H9 (cell line): ENCODE measurements at regions not wholly inside any gene's neighbourhood (a gene's known extent, or its start where the extent isn't known, plus 50 kb on each side); places are given as distances from the start of the nearest gene placed in this dataset.
A peak's percentile ranks its signal among the peaks of the same experiment; 100 is the strongest.
"Not testable (repeated sequence)": the region's sequence is repeated elsewhere in the genome, so short reads cannot be mapped to it uniquely, and the experiment has no call there.

Experiments used
- DNase-seq: peaks from one replicate; pipeline ENCODE4 v3.0.0-alpha.2; 2017
- H2AFZ ChIP-seq: one replicate; pipeline ENCODE4 v1.6.1; 2013; ENCODE audit warnings: mild to moderate bottlenecking, low read length, control low read depth, moderate library complexity
- H2AK5ac ChIP-seq: 2 replicates; pipeline ENCODE4 v1.6.1; 2013; ENCODE audit warnings: low read length, control low read depth, mixed read lengths; ENCODE audit not compliant: insufficient read length
- H2BK120ac ChIP-seq: one replicate; pipeline ENCODE4 v1.6.1; 2013; ENCODE audit warnings: low read depth, mild to moderate bottlenecking, low read length, control low read depth, inconsistent platforms; ENCODE audit not compliant: poor library complexity, severe bottlenecking
- H2BK12ac ChIP-seq: 2 replicates; pipeline ENCODE4 v1.6.1; 2013; ENCODE audit warnings: low read length, control low read depth, mixed read lengths, low read depth; ENCODE audit not compliant: insufficient read length
- H2BK15ac ChIP-seq: 2 replicates; pipeline ENCODE4 v1.6.1; 2013; ENCODE audit warnings: low read depth, low read length, control low read depth
- H2BK20ac ChIP-seq: one replicate; pipeline ENCODE4 v1.6.1; 2013; ENCODE audit warnings: low read depth, mild to moderate bottlenecking, low read length, control low read depth, inconsistent platforms; ENCODE audit not compliant: poor library complexity, severe bottlenecking
- H2BK5ac ChIP-seq: 2 replicates; pipeline ENCODE4 v1.6.1; 2013; ENCODE audit warnings: low read length, control low read depth, mixed read lengths; ENCODE audit not compliant: insufficient read length
- H3K14ac ChIP-seq: 2 replicates; pipeline ENCODE4 v1.6.1; 2013; ENCODE audit warnings: low read length, control low read depth; ENCODE audit not compliant: insufficient read depth
- H3K18ac ChIP-seq: 2 replicates; pipeline ENCODE4 v1.6.1; 2013; ENCODE audit warnings: low read depth, mild to moderate bottlenecking, mixed read lengths, low read length, control low read depth; ENCODE audit not compliant: insufficient read length
- H3K23ac ChIP-seq: 2 replicates; pipeline ENCODE4 v1.6.1; 2013; ENCODE audit warnings: low read length, control low read depth, mixed read lengths, low read depth; ENCODE audit not compliant: insufficient read length
- H3K23me2 ChIP-seq: 2 replicates; pipeline ENCODE4 v1.6.1; 2013; ENCODE audit warnings: low read depth, mild to moderate bottlenecking, mixed read lengths, low read length, control low read depth; ENCODE audit not compliant: insufficient read length, poor library complexity, severe bottlenecking
- H3K27ac ChIP-seq: 2 replicates; pipeline ENCODE4 v1.5.1; 2013; ENCODE audit warnings: low read length, control low read depth, mixed read lengths, low read depth; ENCODE audit not compliant: insufficient read length
- H3K27me3 ChIP-seq: 2 replicates; pipeline ENCODE4 v1.6.1; 2013; ENCODE audit warnings: low read length, control low read depth, inconsistent platforms; ENCODE audit not compliant: insufficient read depth
- H3K4ac ChIP-seq: 2 replicates; pipeline ENCODE4 v1.6.1; 2013; ENCODE audit warnings: low read depth, mild to moderate bottlenecking, control low read depth, inconsistent platforms, low read length, moderate library complexity
- H3K4me1 ChIP-seq: 2 replicates; pipeline ENCODE4 v1.6.1; 2013; ENCODE audit warnings: low read length, control low read depth, inconsistent platforms; ENCODE audit not compliant: insufficient read depth
- H3K4me2 ChIP-seq: 2 replicates; pipeline ENCODE4 v1.6.1; 2013; ENCODE audit warnings: low read length, control low read depth, mixed read lengths; ENCODE audit not compliant: insufficient read length, insufficient read depth
- H3K56ac ChIP-seq: 2 replicates; pipeline ENCODE4 v1.6.1; 2013; ENCODE audit warnings: low read depth, mild to moderate bottlenecking, mixed read lengths, low read length, control low read depth; ENCODE audit not compliant: insufficient read length
- H3K79me1 ChIP-seq: 2 replicates; pipeline ENCODE4 v1.6.1; 2013; ENCODE audit warnings: low read depth, mild to moderate bottlenecking, moderate library complexity, low read length, control low read depth, inconsistent platforms; ENCODE audit not compliant: insufficient read depth, poor library complexity, severe bottlenecking
- H3K79me2 ChIP-seq: 2 replicates; pipeline ENCODE4 v1.6.1; 2013; ENCODE audit warnings: low read length, control low read depth, inconsistent platforms; ENCODE audit not compliant: insufficient read depth
- H3K9ac ChIP-seq: 2 replicates; pipeline ENCODE4 v1.6.1; 2013; ENCODE audit warnings: low read length, control low read depth, mixed read lengths; ENCODE audit not compliant: insufficient read length; ENCODE audit errors: extremely low read depth
- H3K9me3 ChIP-seq: one replicate; pipeline ENCODE4 v1.6.1; 2013; ENCODE audit warnings: low read depth, low read length, inconsistent platforms; ENCODE audit not compliant: control insufficient read depth
- H3T11ph ChIP-seq: one replicate; pipeline ENCODE4 v1.6.1; 2013; ENCODE audit warnings: mild to moderate bottlenecking, low read length, control low read depth, inconsistent platforms
- H4K20me1 ChIP-seq: one replicate; pipeline ENCODE4 v1.6.1; 2013; ENCODE audit not compliant: control insufficient read depth, insufficient read length, insufficient read depth
- H4K5ac ChIP-seq: 2 replicates; pipeline ENCODE4 v1.6.1; 2013; ENCODE audit warnings: low read depth, mild to moderate bottlenecking, mixed read lengths, low read length, control low read depth; ENCODE audit not compliant: insufficient read length
- H4K8ac ChIP-seq: replicated peaks from 2 replicates; pipeline ENCODE4 v1.6.1; 2013; ENCODE audit warnings: low read length, control low read depth, mixed read lengths, low read depth; ENCODE audit not compliant: insufficient read length
- H4K91ac ChIP-seq: 2 replicates; pipeline ENCODE4 v1.6.1; 2013; ENCODE audit warnings: low read depth, mild to moderate bottlenecking, moderate library complexity, mixed read lengths, low read length, control low read depth; ENCODE audit not compliant: insufficient read length
- H3K27ac Mint-ChIP-seq, 3 experiments: 2 replicates in 2 of 3; 3 replicates in 1 of 3; pipeline ENCODE4 v1.8.0; 2020 to 2021; ENCODE audit warnings: mixed read lengths in 3 of 3, mild to moderate bottlenecking in 1 of 3, moderate library complexity in 1 of 3
- H3K27me3 Mint-ChIP-seq: 2 replicates; pipeline ENCODE4 v1.8.0; 2021; ENCODE audit warnings: low read depth, mild to moderate bottlenecking, moderate library complexity, mixed read lengths
- H3K36me3 Mint-ChIP-seq, 3 experiments: 2 replicates in 2 of 3; 3 replicates in 1 of 3; pipeline ENCODE4 v1.8.0; 2020 to 2021; ENCODE audit warnings: low read depth in 3 of 3, mixed read lengths in 3 of 3; ENCODE audit not compliant: insufficient read depth in 1 of 3
- H3K4me1 Mint-ChIP-seq, 2 experiments: 2 replicates each; pipeline ENCODE4 v1.8.0; 2020; ENCODE audit warnings: mixed read lengths in 2 of 2
- H3K4me3 Mint-ChIP-seq, 2 experiments: 2 replicates in 1 of 2; 3 replicates in 1 of 2; pipeline ENCODE4 v1.8.0; 2020 to 2021; ENCODE audit warnings: mild to moderate bottlenecking in 2 of 2, mixed read lengths in 2 of 2, moderate library complexity in 1 of 2
- H3K9me3 Mint-ChIP-seq, 2 experiments: 2 replicates in 1 of 2; 3 replicates in 1 of 2; pipeline ENCODE4 v1.8.0; 2020; ENCODE audit warnings: mild to moderate bottlenecking in 2 of 2, mixed read lengths in 2 of 2, moderate library complexity in 1 of 2
- WGBS: extraction: QIAGEN DNeasy Blood & Tissue Kit; methylation state at CpG from one replicate; pipeline ENCODE4 v1.1.7; 2013; ENCODE audit warnings: missing lambda C conversion rate, low lambda C conversion rate, mixed read lengths; ENCODE audit not compliant: insufficient read length; ENCODE audit errors: extremely low coverage; 5-methylcytosine and 5-hydroxymethylcytosine counted together

DNA sequence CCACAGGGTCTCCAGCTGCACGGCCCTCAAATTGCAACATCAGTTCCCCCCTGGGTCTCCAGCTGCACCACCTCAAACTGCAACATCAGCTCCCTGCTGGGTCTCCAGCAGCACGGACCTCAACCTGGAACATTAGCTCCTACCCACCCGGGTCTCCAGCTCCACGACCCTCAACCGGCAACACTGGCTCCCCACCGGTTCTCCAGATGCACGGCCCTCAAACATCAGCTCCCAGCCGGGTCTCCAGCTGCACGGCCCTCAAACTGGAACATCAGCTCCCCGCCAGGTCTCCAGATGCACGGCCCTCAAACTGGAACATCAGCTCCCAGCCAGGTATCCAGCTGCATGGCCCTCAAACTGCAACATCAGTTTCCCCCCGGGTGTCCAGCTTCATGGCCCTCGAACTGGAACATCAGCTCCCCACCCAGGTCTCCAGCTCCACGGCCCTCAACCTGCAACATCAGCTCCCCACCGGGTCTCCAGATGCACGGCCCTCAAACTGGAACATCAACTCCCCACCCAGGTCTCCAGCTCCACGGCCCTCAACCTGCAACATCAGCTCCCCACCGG lies 94.6 kb upstream of the LPCAT1 start:
- Mint-ChIP-seq H3K9me3 (peaks cover 32 to 34% of the 10 kb centered on the region in 2 experiments), H3K36me3 (peaks cover 50 to 69% (median 68%) of the 10 kb centered on the region in 3 experiments)
- not testable (repeated sequence) for H2BK5ac ChIP-seq, H3K14ac ChIP-seq, H2BK20ac ChIP-seq, H2BK12ac ChIP-seq, H4K91ac ChIP-seq, H4K5ac ChIP-seq, H2BK15ac ChIP-seq, H3K4me1 ChIP-seq, H2AK5ac ChIP-seq, H3K9me3 ChIP-seq, H3K79me1 ChIP-seq, H3K23me2 ChIP-seq, H3K4me2 ChIP-seq, H3K23ac ChIP-seq, H3K27ac Mint-ChIP-seq, H2BK120ac ChIP-seq, H3K9ac ChIP-seq, H3K79me2 ChIP-seq, H3K27ac ChIP-seq, H3K4me1 Mint-ChIP-seq, H3K4me3 Mint-ChIP-seq, H3K4ac ChIP-seq, H3K27me3 Mint-ChIP-seq, H3K56ac ChIP-seq, H3T11ph ChIP-seq, H3K27me3 ChIP-seq, H4K8ac ChIP-seq, H3K18ac ChIP-seq, H4K20me1 ChIP-seq, H2AFZ ChIP-seq
- DNase-seq, result peak; percentile 18
- WGBS, result no CpG with 5 or more reads among the region's 18 CpGs

- not testable (repeated sequence) for H3K4ac ChIP-seq, H2AK5ac ChIP-seq, H3K14ac ChIP-seq, H2BK5ac ChIP-seq, H3T11ph ChIP-seq, H2BK15ac ChIP-seq, H3K23me2 ChIP-seq, H3K27me3 ChIP-seq, H3K4me2 ChIP-seq, H3K9ac ChIP-seq, H4K8ac ChIP-seq, H2BK12ac ChIP-seq, H2BK20ac ChIP-seq, H3K27me3 Mint-ChIP-seq, H4K5ac ChIP-seq, H3K56ac ChIP-seq, H3K79me2 ChIP-seq, H4K91ac ChIP-seq, H2BK120ac ChIP-seq, H2AFZ ChIP-seq, H3K23ac ChIP-seq, H4K20me1 ChIP-seq, H3K9me3 ChIP-seq, DNase-seq, H3K4me1 Mint-ChIP-seq, H3K4me3 Mint-ChIP-seq, H3K27ac ChIP-seq, H3K4me1 ChIP-seq, H3K79me1 ChIP-seq, H3K18ac ChIP-seq
- peaks cover 45 to 69% (median 66%) of the 10 kb centered on the region in 3 experiments for H3K36me3 Mint-ChIP-seq
- peak overlapping the region in 1 of 3 experiments; percentile 31; a peak in 2 of 7 replicates for H3K27ac Mint-ChIP-seq
- peaks cover 24 to 28% of the 10 kb centered on the region in 2 experiments for H3K9me3 Mint-ChIP-seq
- no CpG with 5 or more reads among the region's 16 CpGs for WGBS
Measured at GRCh38 chr5:1617236-1617755, 93.5 kb upstream of the LPCAT1 start.
